ENCODE measurements at regions not wholly inside any gene's neighbourhood (a gene's known extent, or its start where the extent isn't known, plus 50 kb on each side); places are given as distances from the start of the nearest gene placed in this dataset.

DNA sequence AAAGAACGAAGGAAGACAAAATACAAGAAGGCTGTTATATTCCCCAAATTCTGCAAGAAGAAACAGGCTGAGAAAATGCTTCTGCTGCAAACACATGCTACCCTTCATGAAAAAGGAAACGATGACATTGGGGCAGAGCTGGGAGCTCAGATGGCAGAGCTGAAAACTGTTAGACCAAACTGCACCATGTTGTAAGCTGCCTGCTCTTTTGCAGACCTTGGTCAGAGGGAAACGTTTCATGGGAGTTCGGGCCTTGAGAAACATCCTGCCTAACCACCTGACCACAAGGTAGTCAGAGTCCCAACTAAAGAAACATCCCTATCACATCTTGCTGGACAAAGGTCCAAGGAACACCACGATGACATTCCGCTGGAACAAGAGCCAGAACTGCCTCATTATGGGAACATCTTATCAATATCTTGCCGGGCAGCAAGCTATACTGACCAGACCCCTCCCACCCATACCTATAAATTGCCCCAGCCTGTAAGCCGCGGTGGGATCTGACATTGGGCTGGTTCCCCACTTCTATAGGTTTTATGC, 110.7 kb upstream of the CTSC start:
- no peaks in the 10 kb centered on the region for H3K9me3 Mint-ChIP-seq (ENCODE audit: low read depth)
- H3K27me3 Mint-ChIP-seq: peaks cover 2% of the 10 kb centered on the region
- no peak overlapping the region for H3K4me3 Mint-ChIP-seq
- H3K4me1 Mint-ChIP-seq (ENCODE audit: low read depth): no peaks in the 10 kb centered on the region
- H3K36me3 Mint-ChIP-seq: peaks cover 3% of the 10 kb centered on the region
- no peak overlapping the region for H3K27ac Mint-ChIP-seq

DNA sequence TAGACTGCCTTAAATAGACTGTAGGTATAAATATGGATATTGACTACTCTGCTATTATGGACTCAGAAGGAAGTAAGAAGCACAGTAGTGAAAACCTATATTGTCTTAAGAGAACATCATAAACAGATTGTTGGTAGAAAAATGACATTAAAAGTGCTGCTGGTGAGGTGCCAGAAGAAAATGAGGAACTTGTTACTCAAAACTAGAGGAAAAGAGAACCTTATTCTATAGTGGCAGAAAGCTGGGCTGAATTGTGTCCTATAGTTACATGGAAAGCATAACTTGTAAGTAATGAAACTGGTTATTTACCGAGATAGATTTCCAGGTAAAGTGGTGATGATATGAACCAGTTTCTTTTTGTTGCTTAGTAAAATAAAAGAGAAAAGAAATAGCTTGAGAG, 109.7 kb upstream of the CTSC start:
- peaks cover 2% of the 10 kb centered on the region for H3K27me3 Mint-ChIP-seq
- peaks cover 3% of the 10 kb centered on the region for H3K36me3 Mint-ChIP-seq
- no peaks in the 10 kb centered on the region for H3K4me1 Mint-ChIP-seq (ENCODE audit: low read depth)
- no peak overlapping the region for H3K27ac Mint-ChIP-seq
- no peaks in the 10 kb centered on the region for H3K9me3 Mint-ChIP-seq (ENCODE audit: low read depth)
- no peak overlapping the region for H3K4me3 Mint-ChIP-seq

DNA sequence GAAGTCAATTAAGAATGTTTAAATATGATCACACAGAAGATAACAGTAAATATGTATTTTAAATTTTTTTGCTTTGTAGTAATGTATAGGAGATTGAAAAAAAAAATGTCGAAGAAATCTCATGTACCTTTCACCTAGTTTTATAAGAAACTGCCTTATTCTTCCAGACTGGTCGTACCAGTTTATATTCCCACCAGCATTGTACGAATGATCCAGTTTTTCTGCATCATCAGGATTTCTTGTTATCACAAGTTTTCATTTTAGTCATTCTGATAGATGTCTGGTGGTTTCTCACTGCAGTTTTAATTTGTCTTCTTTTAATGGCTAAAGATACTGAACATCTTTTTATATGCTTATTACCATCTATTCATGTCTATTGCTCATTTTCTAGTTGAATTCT, 101.8 kb upstream of the CTSC start:
- Mint-ChIP-seq H3K27ac (no peak overlapping the region), H3K27me3 (no peaks in the 10 kb centered on the region), H3K4me3 (no peak overlapping the region)

DNA sequence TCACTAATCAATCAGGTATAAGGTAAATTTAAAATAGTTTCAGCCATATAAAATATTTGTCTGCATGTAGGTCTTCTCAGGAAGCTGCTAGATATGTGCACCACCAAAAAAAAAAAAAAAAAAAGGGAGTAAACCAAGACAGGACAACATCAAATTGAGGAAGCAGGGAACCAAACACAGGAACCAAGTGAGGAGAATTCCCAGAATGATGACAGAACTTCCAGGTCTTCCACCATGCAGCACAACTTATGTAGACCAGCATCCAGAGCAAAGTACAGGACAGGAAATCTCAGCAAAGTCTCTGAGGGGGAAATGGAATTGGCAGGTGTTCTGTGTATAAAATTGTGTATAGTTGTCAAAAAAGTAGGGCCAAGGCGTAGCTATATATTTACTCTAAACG, 101.2 kb upstream of the CTSC start:
- Mint-ChIP-seq H3K36me3 (no peaks in the 10 kb centered on the region), H3K4me3 (no peak overlapping the region), H3K9me3 (ENCODE audit: low read depth) (peaks cover 6% of the 10 kb centered on the region), H3K27me3 (no peaks in the 10 kb centered on the region), H3K27ac (no peak overlapping the region), H3K4me1 (ENCODE audit: low read depth) (no peaks in the 10 kb centered on the region)

More for the DNA sequence above, 101.8 kb upstream of the CTSC start:
- H3K4me1 Mint-ChIP-seq (ENCODE audit: low read depth): no peaks in the 10 kb centered on the region
- peaks cover 6% of the 10 kb centered on the region for H3K9me3 Mint-ChIP-seq (ENCODE audit: low read depth)
- H3K36me3 Mint-ChIP-seq: no peaks in the 10 kb centered on the region

DNA sequence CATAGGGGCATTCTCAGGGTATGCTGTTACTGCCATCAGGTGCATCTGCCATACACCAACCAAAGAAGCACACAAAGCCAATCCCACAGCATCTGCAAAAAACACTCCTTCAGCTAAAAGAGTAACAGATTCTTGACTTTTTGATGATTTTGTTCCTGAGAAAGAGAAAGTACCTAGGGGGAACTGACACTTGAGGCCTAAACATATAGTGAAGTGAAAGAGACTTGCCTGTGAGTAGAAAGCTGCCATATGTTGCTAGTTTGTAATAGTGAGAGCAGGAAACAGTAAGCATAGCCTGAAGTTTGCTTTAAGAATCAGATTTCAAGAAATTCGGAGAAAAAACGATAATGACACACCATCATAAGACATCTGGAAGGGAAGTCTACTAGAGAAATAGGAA, 97.9 kb upstream of the CTSC start:
- no peaks in the 10 kb centered on the region for H3K27me3 Mint-ChIP-seq
- no peaks in the 10 kb centered on the region for H3K4me1 Mint-ChIP-seq (ENCODE audit: low read depth)
- H3K27ac Mint-ChIP-seq: no peak overlapping the region
- no peaks in the 10 kb centered on the region for H3K36me3 Mint-ChIP-seq
- peaks cover 6% of the 10 kb centered on the region for H3K9me3 Mint-ChIP-seq (ENCODE audit: low read depth)
- H3K4me3 Mint-ChIP-seq: no peak overlapping the region

DNA sequence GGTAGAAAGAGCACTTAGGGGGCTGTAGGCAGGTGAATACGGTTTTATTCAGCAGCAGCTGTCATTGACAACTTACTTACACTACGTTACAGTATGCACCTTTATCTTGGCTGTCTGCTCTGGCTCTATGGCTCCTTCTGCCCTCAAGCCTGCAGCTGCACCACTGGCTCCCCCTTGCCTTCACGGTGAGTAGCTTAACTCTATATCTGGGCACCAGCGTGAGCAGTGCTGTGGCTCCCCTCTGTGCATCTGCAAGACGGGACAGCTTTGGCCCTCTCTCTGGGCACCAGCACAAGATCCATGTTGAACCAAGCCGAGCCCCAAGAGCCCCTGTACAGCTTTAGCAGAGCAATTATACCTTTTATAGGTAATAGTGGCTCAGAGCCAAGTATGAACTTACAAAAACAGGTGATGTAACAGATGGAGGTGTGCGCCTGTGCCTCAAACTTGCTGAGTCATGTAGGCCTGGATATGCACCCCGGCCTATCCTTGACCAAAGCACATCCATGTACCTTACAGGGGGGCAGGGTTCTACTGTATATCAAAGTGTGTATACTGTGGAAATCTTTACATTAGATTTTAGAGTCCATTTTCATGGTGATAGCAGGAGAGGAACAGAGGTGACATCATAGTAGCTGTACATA, 96.9 kb upstream of the CTSC start:
- Mint-ChIP-seq H3K36me3 (no peaks in the 10 kb centered on the region), H3K9me3 (ENCODE audit: low read depth) (peaks cover 6% of the 10 kb centered on the region), H3K27me3 (no peaks in the 10 kb centered on the region), H3K4me3 (no peak overlapping the region), H3K27ac (no peak overlapping the region), H3K4me1 (ENCODE audit: low read depth) (no peaks in the 10 kb centered on the region)

DNA sequence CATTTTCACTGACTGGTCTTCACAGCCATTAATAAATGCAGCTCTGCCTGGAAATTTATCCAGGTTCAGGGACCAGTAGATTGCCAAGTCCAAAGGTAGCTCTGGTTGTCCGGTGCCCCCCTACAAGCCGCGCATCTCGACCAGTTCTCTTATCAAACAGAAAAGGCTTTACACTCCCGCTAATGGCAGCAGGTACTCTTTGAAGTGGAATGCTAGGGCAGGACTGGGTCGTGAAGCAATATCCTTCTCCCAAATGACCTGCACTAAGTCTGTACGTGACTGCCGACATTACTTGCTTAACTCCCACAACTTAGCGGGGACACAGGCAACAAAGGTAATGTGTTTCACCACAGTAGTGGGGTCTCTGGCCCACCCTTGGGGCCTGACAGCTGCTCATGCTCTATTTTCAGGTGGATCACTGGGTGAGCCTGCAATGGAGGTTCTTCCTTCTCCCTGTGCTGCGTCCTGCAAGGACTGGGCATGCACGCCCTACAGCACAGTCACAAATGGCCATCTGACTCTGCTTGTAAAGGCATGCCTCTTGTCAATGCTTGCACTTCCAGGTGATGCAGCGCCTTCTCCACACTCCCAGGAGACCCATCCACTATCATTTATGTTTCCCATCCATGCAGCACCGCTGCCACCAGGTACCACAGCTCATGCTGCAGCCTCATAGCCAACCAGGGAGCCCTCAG, 96.1 kb upstream of the CTSC start:
- Mint-ChIP-seq H3K27ac (no peak overlapping the region), H3K4me1 (ENCODE audit: low read depth) (no peaks in the 10 kb centered on the region), H3K36me3 (no peaks in the 10 kb centered on the region), H3K4me3 (no peak overlapping the region), H3K27me3 (no peaks in the 10 kb centered on the region), H3K9me3 (ENCODE audit: low read depth) (peaks cover 6% of the 10 kb centered on the region)

DNA sequence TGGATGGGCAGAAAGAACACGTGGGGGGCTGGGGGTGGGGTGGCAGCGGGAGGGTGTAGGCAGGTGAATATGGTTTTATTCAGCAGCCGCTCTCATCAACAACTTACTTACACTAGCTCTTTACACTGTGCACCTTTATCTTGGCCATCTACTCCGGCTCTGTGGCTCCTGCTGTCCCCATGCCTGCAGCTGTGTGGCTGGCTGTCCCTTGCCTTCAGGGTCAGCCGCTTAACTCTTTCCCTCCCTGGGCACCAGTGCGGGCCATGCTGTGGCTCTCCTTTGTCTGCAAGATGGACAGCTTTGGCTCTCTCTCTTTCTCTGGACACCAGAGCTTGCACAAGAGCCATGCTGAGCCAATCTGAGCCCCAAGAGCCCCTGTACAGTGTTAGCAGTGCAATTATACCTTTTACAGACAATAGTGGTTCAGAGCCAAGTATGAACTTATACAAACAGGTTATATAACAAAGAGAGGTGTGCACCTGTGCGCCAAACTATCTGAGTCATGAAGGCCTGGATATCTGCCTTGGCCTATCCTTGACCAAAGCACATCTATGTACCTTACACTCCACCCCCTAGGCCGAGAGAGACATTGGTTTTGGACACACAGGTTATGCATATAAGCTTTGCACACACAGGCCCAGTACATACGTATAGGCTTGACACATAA, 94.3 kb upstream of the CTSC start:
- no peak overlapping the region for H3K4me3 Mint-ChIP-seq
- H3K4me1 Mint-ChIP-seq (ENCODE audit: low read depth): no peaks in the 10 kb centered on the region
- no peaks in the 10 kb centered on the region for H3K27me3 Mint-ChIP-seq
- no peaks in the 10 kb centered on the region for H3K36me3 Mint-ChIP-seq
- H3K27ac Mint-ChIP-seq: no peak overlapping the region
- H3K9me3 Mint-ChIP-seq (ENCODE audit: low read depth): peaks cover 2% of the 10 kb centered on the region

DNA sequence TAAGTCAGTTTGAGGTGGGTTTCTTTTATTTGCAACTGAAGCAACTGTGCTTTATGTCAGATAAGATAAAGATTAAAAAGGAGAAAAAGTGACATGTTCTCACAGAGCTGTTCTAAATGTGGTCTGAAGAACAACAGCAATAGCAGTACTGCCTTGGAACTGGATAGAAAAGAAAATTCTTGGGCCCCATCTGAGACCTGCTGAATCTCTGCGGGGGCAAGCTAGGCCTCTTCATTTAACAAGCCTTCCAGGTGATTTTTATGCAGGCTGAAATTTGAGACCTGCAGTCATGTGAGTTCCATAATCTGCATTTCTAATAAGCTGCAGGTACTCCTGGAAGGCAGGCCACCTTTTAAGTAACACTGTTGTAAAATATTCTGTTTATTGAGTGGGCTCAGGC, 91.4 kb upstream of the CTSC start:
- H3K4me3 Mint-ChIP-seq: no peak overlapping the region
- peaks cover 8% of the 10 kb centered on the region for H3K4me1 Mint-ChIP-seq (ENCODE audit: low read depth)
- H3K27me3 Mint-ChIP-seq: no peaks in the 10 kb centered on the region
- H3K27ac Mint-ChIP-seq: no peak overlapping the region
- peaks cover 3% of the 10 kb centered on the region for H3K36me3 Mint-ChIP-seq
- H3K9me3 Mint-ChIP-seq (ENCODE audit: low read depth): no peaks in the 10 kb centered on the region

DNA sequence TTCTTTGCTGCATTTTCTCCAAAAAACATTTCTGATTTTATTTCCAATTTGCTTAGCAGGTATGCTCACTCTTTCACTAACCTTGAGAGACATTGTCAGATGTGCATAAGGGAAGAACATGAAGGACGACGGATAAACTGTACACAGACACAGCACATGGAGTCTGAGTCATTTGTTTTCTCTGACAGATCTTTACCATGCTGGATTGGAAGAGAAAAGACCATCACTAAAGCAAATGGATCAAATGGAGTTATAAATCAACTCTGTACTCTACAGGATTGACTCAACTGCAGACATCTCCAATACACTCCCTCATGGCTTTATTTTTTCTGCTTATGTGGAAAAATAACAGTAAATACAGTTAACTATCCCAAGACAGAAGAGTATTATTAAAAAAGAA, 90.2 kb upstream of the CTSC start:
- H3K27ac Mint-ChIP-seq: no peak overlapping the region
- H3K27me3 Mint-ChIP-seq: no peaks in the 10 kb centered on the region
- H3K4me3 Mint-ChIP-seq: no peak overlapping the region
- peaks cover 8% of the 10 kb centered on the region for H3K4me1 Mint-ChIP-seq (ENCODE audit: low read depth)
- peaks cover 3% of the 10 kb centered on the region for H3K36me3 Mint-ChIP-seq
- H3K9me3 Mint-ChIP-seq (ENCODE audit: low read depth): no peaks in the 10 kb centered on the region

DNA sequence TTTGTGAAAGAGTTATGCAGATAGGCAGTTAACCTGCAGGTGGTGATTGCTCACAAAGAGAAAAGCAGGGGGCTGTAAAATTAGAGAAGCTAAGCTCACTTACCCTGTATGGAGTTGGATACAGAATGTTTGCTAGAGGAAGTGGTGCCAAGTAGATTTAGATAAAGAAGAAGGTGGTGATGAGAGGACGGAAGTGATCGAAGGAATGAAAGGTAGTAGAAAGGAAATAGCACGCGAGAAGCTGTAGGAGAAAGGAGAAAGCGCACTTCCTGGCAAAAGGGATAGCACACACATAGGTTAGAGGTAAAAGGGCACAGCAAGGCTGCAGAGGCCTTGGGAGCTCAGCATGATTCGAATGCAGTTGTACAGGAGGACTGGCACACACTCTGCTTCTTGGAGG, 87.3 kb upstream of the CTSC start:
- Mint-ChIP-seq H3K9me3 (ENCODE audit: low read depth) (no peaks in the 10 kb centered on the region), H3K36me3 (peaks cover 3% of the 10 kb centered on the region), H3K4me1 (ENCODE audit: low read depth) (peaks cover 33% of the 10 kb centered on the region), H3K27me3 (no peaks in the 10 kb centered on the region), H3K27ac (peak overlapping the region; percentile 35), H3K4me3 (no peak overlapping the region)

DNA sequence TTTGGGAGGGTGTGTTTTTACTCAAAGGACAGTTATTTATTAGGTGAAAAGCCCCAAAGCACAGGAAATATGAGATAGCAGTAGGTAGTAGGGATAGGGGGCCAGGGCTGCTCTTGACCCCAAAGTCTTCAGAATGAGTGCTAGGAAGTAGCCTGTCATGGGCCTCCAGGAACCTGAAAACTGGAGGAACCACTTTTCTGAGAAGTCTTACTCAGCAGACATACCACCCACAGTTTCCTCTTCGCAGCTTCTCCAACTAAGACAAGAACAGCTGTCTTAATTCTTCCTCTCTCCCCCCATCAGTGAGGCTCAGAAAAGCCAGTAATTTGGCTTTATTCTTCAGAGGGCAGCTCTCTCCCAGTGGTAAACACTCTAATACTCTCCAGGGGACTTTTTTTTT, 84.0 kb upstream of the CTSC start:
- Mint-ChIP-seq H3K27me3 (no peaks in the 10 kb centered on the region), H3K9me3 (ENCODE audit: low read depth) (no peaks in the 10 kb centered on the region), H3K36me3 (peaks cover 3% of the 10 kb centered on the region), H3K4me1 (ENCODE audit: low read depth) (peaks cover 36% of the 10 kb centered on the region), H3K4me3 (peak overlapping the region; percentile 63), H3K27ac (peak overlapping the region; percentile 86)

DNA sequence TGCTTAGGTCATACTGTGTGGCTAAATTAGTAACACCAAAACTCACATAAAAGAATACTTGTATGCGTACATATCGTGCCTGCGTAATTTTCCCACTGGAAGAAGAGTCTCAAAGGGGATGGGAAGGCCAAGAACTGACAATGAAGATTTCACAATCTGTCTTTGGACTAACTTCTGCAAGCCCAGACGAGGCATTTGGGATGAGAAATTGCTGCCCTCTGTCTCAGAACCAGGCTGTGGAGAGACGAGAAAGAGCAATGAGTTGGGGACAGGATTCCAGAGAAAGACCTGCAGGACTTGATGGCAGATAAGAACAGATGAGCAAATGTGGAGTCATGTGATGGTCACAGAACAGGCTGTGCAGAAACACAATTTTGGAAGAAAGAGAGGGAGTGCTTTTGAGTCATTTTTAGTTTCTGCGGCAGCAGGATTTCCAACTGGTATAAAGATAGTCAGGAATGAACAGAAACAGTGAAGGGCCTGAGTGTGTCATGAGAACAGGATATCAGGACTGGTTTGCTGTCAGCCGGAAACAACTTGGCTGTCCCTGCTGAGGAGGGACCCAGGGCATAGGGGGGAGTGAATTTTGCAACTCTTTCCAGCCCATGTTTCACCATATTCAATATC, 82.7 kb upstream of the CTSC start:
- Mint-ChIP-seq H3K36me3 (peaks cover 3% of the 10 kb centered on the region), H3K4me3 (no peak overlapping the region), H3K4me1 (ENCODE audit: low read depth) (peaks cover 44% of the 10 kb centered on the region), H3K27me3 (no peaks in the 10 kb centered on the region), H3K9me3 (ENCODE audit: low read depth) (no peaks in the 10 kb centered on the region), H3K27ac (no peak overlapping the region)

DNA sequence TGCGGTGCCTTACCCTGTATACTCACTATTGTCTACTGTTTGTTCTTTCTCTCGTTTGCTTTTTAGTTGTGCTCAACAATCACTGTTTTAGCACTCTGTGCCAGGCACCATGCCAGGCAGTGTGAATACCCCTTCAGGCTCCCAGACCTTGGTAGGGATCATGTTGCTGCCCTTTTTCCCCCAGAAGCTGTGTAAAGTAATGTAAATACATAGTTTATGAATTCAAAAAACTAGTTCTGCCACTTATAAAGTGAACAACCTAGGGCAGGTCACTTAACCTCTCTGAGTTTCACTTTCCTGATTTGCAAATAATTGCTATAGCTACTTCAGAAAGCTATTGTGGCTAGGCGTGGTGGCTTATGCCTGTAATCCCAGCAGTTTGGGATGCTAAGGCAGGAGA, 81.0 kb upstream of the CTSC start:
- no peaks in the 10 kb centered on the region for H3K9me3 Mint-ChIP-seq (ENCODE audit: low read depth)
- peaks cover 56% of the 10 kb centered on the region for H3K4me1 Mint-ChIP-seq (ENCODE audit: low read depth)
- no peaks in the 10 kb centered on the region for H3K36me3 Mint-ChIP-seq
- no peak overlapping the region for H3K4me3 Mint-ChIP-seq
- no peaks in the 10 kb centered on the region for H3K27me3 Mint-ChIP-seq
- no peak overlapping the region for H3K27ac Mint-ChIP-seq

DNA sequence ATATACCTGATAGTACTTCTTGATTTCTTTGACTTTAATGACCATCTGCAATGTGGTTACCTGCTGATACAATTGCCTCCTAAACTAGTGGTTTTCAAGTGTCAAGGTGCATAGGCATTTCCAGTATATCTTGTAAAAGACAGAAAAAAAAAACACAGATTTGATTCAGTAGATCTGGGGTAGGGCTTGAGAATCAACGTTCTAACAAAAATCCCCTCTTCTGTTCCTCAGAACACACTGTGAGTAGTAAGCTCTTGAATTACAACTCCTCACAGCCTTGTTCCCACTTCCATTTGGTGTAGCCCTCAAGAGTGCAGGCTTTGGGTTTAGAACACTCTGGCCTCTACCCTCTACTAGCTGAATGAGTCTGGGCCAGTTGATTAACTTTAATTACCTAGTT, 78.0 kb upstream of the CTSC start:
- Mint-ChIP-seq H3K4me1 (ENCODE audit: low read depth) (peaks cover 42% of the 10 kb centered on the region), H3K36me3 (no peaks in the 10 kb centered on the region), H3K27me3 (no peaks in the 10 kb centered on the region), H3K27ac (no peak overlapping the region), H3K9me3 (ENCODE audit: low read depth) (no peaks in the 10 kb centered on the region), H3K4me3 (peak overlapping the region; percentile 49)

All from activated naive CD8-positive, alpha-beta T cell (primary cell).